Spleen (tissue), 11 donors: ENCODE measurements at regions not wholly inside any gene's neighbourhood (a gene's known extent, or its start where the extent isn't known, plus 50 kb on each side); places are given as distances from the start of the nearest gene placed in this dataset.

Source experiments
- DNase-seq: peaks from one replicate; pipeline ENCODE4 v3.0.0-alpha.2; 2020
- H3K27ac ChIP-seq, 8 donors: fragments of 200-600 bp; sonication (generic) in 7 of 8; 1 replicate in 4 of 8; 2 replicates in 4 of 8; pipeline versions ENCODE4 v1.5.0 to v1.8.0; 2016 to 2021; ENCODE audit warnings: inconsistent platforms in 4 of 8, mild to moderate bottlenecking in 4 of 8, moderate library complexity in 1 of 8
- H3K27me3 ChIP-seq, 7 donors: fragments of 200-600 bp; sonication (generic) in 6 of 7; replicated peaks in 1 of 7; 1 replicate in 4 of 7; 2 replicates in 3 of 7; pipeline versions ENCODE4 v1.5.0 to v1.8.0; 2016 to 2021; ENCODE audit warnings: inconsistent platforms in 3 of 7, mild to moderate bottlenecking in 1 of 7
- H3K36me3 ChIP-seq, 6 donors: fragments of 200-600 bp; sonication (generic) in 5 of 6; 1 replicate in 4 of 6; 2 replicates in 2 of 6; pipeline versions ENCODE4 v1.5.0 to v1.8.0; 2016 to 2021; ENCODE audit warnings: inconsistent platforms in 2 of 6
- H3K4me1 ChIP-seq, 6 donors: fragments of 200-600 bp; sonication (generic) in 5 of 6; 1 replicate in 3 of 6; 2 replicates in 3 of 6; pipeline versions ENCODE4 v1.5.0 to v1.8.0; 2016 to 2021; ENCODE audit warnings: inconsistent platforms in 3 of 6
- H3K4me3 ChIP-seq, 8 donors: fragments of 200-600 bp; sonication (generic) in 7 of 8; 1 replicate in 4 of 8; 2 replicates in 4 of 8; pipeline versions ENCODE4 v1.5.0 to v1.8.0; 2016 to 2021; ENCODE audit warnings: inconsistent platforms in 4 of 8, mild to moderate bottlenecking in 4 of 8, moderate library complexity in 2 of 8
- H3K9me3 ChIP-seq, 8 donors: fragments of 200-600 bp; sonication (generic) in 7 of 8; 1 replicate in 4 of 8; 2 replicates in 4 of 8; pipeline versions ENCODE4 v1.5.0 to v1.8.0; 2016 to 2021; ENCODE audit warnings: inconsistent platforms in 4 of 8
- CTCF ChIP-seq, 11 experiments: fragments of 200-600 bp in 7 of 11; fragments of 450-650 bp in 4 of 11; sonication (generic) in 4 of 11; IDR thresholded peaks in 8 of 11; conservative IDR thresholded peaks in 3 of 11; 1 replicate in 7 of 11; 2 replicates in 4 of 11; pipeline versions ENCODE4 v1.4.0 to v1.8.0; 2016 to 2021; ENCODE audit warnings: antibody characterized with exemption in 11 of 11, inconsistent platforms in 4 of 11, mild to moderate bottlenecking in 1 of 11
- POLR2A ChIP-seq, 3 donors: fragments of 450-650 bp; IDR thresholded peaks; one replicate each; pipeline ENCODE4 v1.5.1; 2017; ENCODE audit warnings: antibody characterized with exemption in 3 of 3, mild to moderate bottlenecking in 1 of 3
- POLR2AphosphoS5 ChIP-seq, 3 donors: sonication (generic); formaldehyde crosslinking; IDR thresholded peaks; one replicate each; pipeline ENCODE4 v1.5.1; 2017; ENCODE audit warnings: antibody characterized with exemption in 3 of 3
- WGBS, 5 donors: extraction: QIAGEN DNeasy Blood & Tissue Kit in 3 of 5; methylation state at CpG; one replicate each; pipeline versions ENCODE4 v1.1.5 to v1.1.7; 2013 to 2018; 5-methylcytosine and 5-hydroxymethylcytosine counted together
- intact Hi-C: fragments of 100-400 bp; cut with DNase I; formaldehyde crosslinking; loops from one replicate; pipeline ENCODE4 v1.15.0; 2023; ENCODE audit warnings: low total_unique reads
- donor health status: healthy with polysubstance abuse.
- donor health status: DM: no; HTN: no; CAD: no; lungs with moderate emphysema.
- donor health status: DM: no; HTN: no; CAD: no.
- donor health status: Bipolar disorder and iron deficiency.
- donor health status: healthy.
- donor health status: DM: no; HTN: no; CAD: no.
- donor health status: DM: yes; HTN: yes; CAD: no.

GRCh38 chr1:229943148-229943714 lies 123.8 kb upstream of the GALNT2 start:
- H3K27ac ChIP-seq = no peak overlapping the region
- TF ChIP-seq POLR2AphosphoS5 (IDR thresholded peaks at IDR 0.05) = no peak
- no peak for TF ChIP-seq POLR2A (IDR thresholded peaks at IDR 0.05)
- TF ChIP-seq CTCF (IDR thresholded peaks at IDR 0.05 in 8 of 11, conservative IDR thresholded peaks at IDR 0.05 in 3 of 11) = no peak
- H3K4me3 ChIP-seq = no peak overlapping the region
- WGBS, 5 donors = 78 to 90% (median 83%) methylated on average over 7 of the region's 7 CpGs
- intact Hi-C loops = no loop called here
- H3K4me1 ChIP-seq = no peaks in the 10 kb centered on the region
- H3K27me3 ChIP-seq = peaks cover 0 to 10% (median 0%) of the 10 kb centered on the region in 7 donors
- no peaks in the 10 kb centered on the region for H3K36me3 ChIP-seq
- no peak for DNase-seq
- no peaks in the 10 kb centered on the region for H3K9me3 ChIP-seq

GRCh38 chr1:229943988-229944743 lies 122.9 kb upstream of the GALNT2 start:
- DNase-seq = no peak
- intact Hi-C loops = no loop called here
- Histone ChIP-seq H3K4me3 (no peak overlapping the region), H3K27ac (no peak overlapping the region), H3K4me1 (no peaks in the 10 kb centered on the region), H3K27me3 (peaks cover 0 to 7% (median 0%) of the 10 kb centered on the region in 7 donors), H3K9me3 (no peaks in the 10 kb centered on the region), H3K36me3 (no peaks in the 10 kb centered on the region)
- TF ChIP-seq POLR2AphosphoS5 (IDR thresholded peaks at IDR 0.05) = no peak
- TF ChIP-seq POLR2A (IDR thresholded peaks at IDR 0.05) = no peak
- no peak for TF ChIP-seq CTCF (IDR thresholded peaks at IDR 0.05 in 8 of 11, conservative IDR thresholded peaks at IDR 0.05 in 3 of 11)
- 88 to 93% (median 92%) methylated on average over 20 to 29 of the region's 29 CpGs for WGBS, 5 donors

- TF ChIP-seq POLR2A (IDR thresholded peaks at IDR 0.05) (no peak), POLR2AphosphoS5 (IDR thresholded peaks at IDR 0.05) (no peak), CTCF (IDR thresholded peaks at IDR 0.05 in 8 of 11, conservative IDR thresholded peaks at IDR 0.05 in 3 of 11) (no peak)
- Histone ChIP-seq H3K27me3 (peaks cover 0 to 7% (median 0%) of the 10 kb centered on the region in 7 donors), H3K36me3 (no peaks in the 10 kb centered on the region), H3K9me3 (no peaks in the 10 kb centered on the region), H3K4me3 (no peak overlapping the region), H3K27ac (no peak overlapping the region), H3K4me1 (no peaks in the 10 kb centered on the region)
- intact Hi-C loops = no loop called here
- WGBS, 5 donors = 93 to 100% (median 95%) methylated on average over 4 of the region's 4 CpGs
- no peak for DNase-seq
These were observed 121.2 kb upstream of the GALNT2 start for GRCh38 chr1:229945795-229946194.

- TF ChIP-seq CTCF (IDR thresholded peaks at IDR 0.05 in 8 of 11, conservative IDR thresholded peaks at IDR 0.05 in 3 of 11) = no peak
- no peak for TF ChIP-seq POLR2A (IDR thresholded peaks at IDR 0.05)
- TF ChIP-seq POLR2AphosphoS5 (IDR thresholded peaks at IDR 0.05) = no peak
- Histone ChIP-seq H3K27me3 (peaks cover 0 to 7% (median 0%) of the 10 kb centered on the region in 7 donors), H3K27ac (no peak overlapping the region), H3K4me1 (no peaks in the 10 kb centered on the region), H3K9me3 (no peaks in the 10 kb centered on the region), H3K36me3 (no peaks in the 10 kb centered on the region), H3K4me3 (no peak overlapping the region)
- WGBS, 5 donors = 82 to 96% (median 87%) methylated on average over 3 of the region's 3 CpGs
- no peak for DNase-seq
- intact Hi-C loops = no loop called here
These were observed 119.1 kb upstream of the GALNT2 start for GRCh38 chr1:229947968-229948367.
